Left ventricle myocardium inferior (tissue), 1 donor: ENCODE measurements at regions not wholly inside any gene's neighbourhood (a gene's known extent, or its start where the extent isn't known, plus 50 kb on each side); places are given as distances from the start of the nearest gene placed in this dataset.
A peak's percentile ranks its signal among the peaks of the same experiment; 100 is the strongest.

Experiments used
- DNase-seq: peaks from one replicate; pipeline ENCODE4 v3.0.0-alpha.2; 2020
- H3K27ac ChIP-seq: fragments of 200-600 bp; replicated peaks from 2 replicates; pipeline ENCODE4 v1.8.0; 2021
- H3K27me3 ChIP-seq: fragments of 200-600 bp; 2 replicates; pipeline ENCODE4 v1.8.0; 2021; ENCODE audit warnings: low read depth
- H3K36me3 ChIP-seq: fragments of 200-600 bp; 2 replicates; pipeline ENCODE4 v1.8.0; 2021
- H3K4me1 ChIP-seq: fragments of 200-600 bp; 2 replicates; pipeline ENCODE4 v1.8.0; 2021
- H3K4me3 ChIP-seq: fragments of 200-600 bp; 2 replicates; pipeline ENCODE4 v1.8.0; 2021; ENCODE audit warnings: mild to moderate bottlenecking, moderate library complexity
- H3K9me3 ChIP-seq: fragments of 200-600 bp; replicated peaks from 2 replicates; pipeline ENCODE4 v1.8.0; 2021
- CTCF ChIP-seq: fragments of 200-600 bp; IDR thresholded peaks from 2 replicates; pipeline ENCODE4 v1.8.0; 2021; ENCODE audit warnings: antibody characterized with exemption, mild to moderate bottlenecking, borderline replicate concordance
- intact Hi-C: fragments of 100-400 bp; cut with micrococcal nuclease; formaldehyde crosslinking; loops from one replicate; pipeline ENCODE4 v1.11.0; 2022
- donor health status: DM: no; HTN: yes; CAD: no; lungs with severe emphysema.

- no peak for DNase-seq
- TF ChIP-seq CTCF: no peak
- no peaks in the 10 kb centered on the region for H3K27me3 ChIP-seq
- intact Hi-C loops: no loop called here
- H3K4me3 ChIP-seq: no peak overlapping the region
- peaks cover 45% of the 10 kb centered on the region for H3K4me1 ChIP-seq
- no peaks in the 10 kb centered on the region for H3K9me3 ChIP-seq
- H3K27ac ChIP-seq: no peak overlapping the region
- no peaks in the 10 kb centered on the region for H3K36me3 ChIP-seq
Measured at GRCh38 chr1:228985661-228986060, 250.4 kb downstream of the RHOU start.

DNA sequence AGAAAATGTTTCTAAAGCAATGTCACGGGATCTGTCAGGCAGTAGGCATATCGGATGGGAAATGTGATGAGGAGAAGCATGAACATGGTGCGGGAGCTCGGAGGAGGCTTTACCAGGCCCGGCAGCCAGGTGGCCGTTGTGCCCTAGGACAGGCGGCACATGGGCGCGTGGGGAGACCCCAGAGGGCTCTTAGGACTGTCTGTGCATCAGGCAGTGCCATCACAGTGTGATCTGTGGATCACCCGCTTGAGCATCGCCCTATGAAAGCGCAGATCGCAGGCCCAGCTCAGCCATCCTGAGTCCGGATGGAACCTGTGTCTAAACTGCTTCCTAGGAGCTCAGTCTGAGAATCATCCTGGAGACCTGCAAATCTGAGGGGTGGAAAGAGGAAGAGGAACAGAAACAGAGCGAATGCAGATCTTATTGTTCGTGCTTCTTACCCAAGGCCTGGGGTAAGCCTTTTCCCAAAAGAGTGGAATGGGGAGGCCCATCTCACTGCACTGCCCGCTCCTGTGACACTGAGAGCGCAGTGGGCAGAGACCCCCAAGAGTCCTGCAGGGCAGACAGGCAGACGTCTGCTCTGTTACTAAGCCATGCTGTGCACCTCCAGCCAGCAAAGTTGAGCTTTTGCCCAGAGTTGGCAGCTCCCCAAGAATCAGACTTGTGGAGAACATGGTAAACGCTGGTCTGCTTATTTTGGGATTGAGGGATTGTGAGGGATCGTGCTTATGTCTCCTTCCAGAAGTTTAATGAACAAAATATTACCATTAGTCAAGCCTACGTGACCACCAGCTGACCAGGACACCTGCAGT lies 251.0 kb downstream of the RHOU start:
- H3K4me1 ChIP-seq: peaks cover 51% of the 10 kb centered on the region
- no peaks in the 10 kb centered on the region for H3K9me3 ChIP-seq
- no peaks in the 10 kb centered on the region for H3K36me3 ChIP-seq
- no peak for TF ChIP-seq CTCF
- intact Hi-C loops: no loop called here
- H3K4me3 ChIP-seq: no peak overlapping the region
- no peak overlapping the region for H3K27ac ChIP-seq
- H3K27me3 ChIP-seq: no peaks in the 10 kb centered on the region
- peak; percentile 63 for DNase-seq

DNA sequence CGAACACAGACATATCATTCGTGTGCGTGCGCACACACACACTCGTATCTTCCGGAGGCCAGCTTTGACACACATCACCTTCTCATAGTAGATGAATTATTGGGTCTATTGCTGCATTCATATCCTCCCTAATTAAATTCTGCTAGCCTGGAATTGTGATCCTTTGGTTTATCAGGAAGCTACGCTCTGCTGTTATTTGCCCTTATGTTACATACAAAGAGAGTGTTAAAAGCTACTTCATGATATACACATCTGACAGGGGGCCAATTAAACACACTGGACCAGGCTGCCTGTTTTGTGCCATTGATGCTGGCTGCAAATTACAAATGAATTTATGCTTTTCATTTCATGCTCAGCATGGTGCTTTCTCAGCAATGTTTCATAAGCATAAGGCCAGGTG lies 252.0 kb downstream of the RHOU start:
- Histone ChIP-seq H3K27ac (no peak overlapping the region), H3K9me3 (no peaks in the 10 kb centered on the region), H3K27me3 (no peaks in the 10 kb centered on the region), H3K4me1 (peaks cover 52% of the 10 kb centered on the region), H3K36me3 (no peaks in the 10 kb centered on the region), H3K4me3 (no peak overlapping the region)
- no peak for DNase-seq
- intact Hi-C loops: no loop called here
- TF ChIP-seq CTCF: no peak

DNA sequence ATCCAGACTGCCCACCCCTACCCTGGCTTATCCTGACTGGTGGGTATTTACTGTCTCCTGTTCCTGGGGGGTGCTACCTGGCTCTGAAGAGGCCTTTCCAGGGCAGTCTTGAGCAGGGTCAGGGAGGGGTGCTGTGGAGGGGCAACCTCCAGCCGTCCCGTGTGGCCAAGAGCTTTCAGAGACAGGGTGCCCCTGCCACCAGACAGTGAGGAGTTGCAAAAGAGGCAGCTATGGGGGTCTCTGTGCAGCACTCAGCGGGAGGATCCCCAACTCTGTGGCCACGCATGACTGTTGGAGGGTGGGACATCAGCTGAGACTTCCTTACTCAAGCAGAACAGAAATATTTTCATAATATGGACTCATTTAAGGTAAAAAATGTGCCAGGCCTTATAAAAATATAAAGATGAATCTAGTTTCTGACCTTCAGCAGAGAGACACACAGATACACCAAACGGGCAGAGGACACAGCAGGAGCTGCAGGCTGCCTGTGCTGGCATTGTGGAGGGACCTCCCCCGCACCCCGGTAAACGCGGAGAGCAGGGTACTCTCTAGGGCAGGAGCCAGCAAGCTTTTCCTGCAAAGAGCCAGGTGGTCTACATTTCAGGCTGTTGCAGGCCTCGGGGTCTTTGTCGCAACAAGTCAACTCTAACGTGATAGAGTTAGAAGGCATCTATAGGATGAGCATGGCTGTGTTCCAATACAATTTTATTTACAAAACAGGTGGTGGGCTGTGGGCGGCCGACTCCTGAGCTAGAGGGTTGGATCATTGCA lies 252.6 kb downstream of the RHOU start:
- no peak for DNase-seq
- no peaks in the 10 kb centered on the region for H3K27me3 ChIP-seq
- no peak overlapping the region for H3K27ac ChIP-seq
- H3K4me1 ChIP-seq: peaks cover 51% of the 10 kb centered on the region
- no peaks in the 10 kb centered on the region for H3K36me3 ChIP-seq
- H3K4me3 ChIP-seq: no peak overlapping the region
- TF ChIP-seq CTCF: no peak
- no peaks in the 10 kb centered on the region for H3K9me3 ChIP-seq
- intact Hi-C loops: no loop called here

GRCh38 chr1:228988664-228989063 lies 253.4 kb downstream of the RHOU start:
- Histone ChIP-seq H3K27ac (no peak overlapping the region), H3K4me3 (no peak overlapping the region), H3K9me3 (no peaks in the 10 kb centered on the region), H3K36me3 (no peaks in the 10 kb centered on the region), H3K27me3 (no peaks in the 10 kb centered on the region), H3K4me1 (peaks cover 47% of the 10 kb centered on the region)
- no peak for TF ChIP-seq CTCF
- no peak for DNase-seq
- intact Hi-C loops: no loop called here
